BLaER1 (cell line): ENCODE measurements at regions not wholly inside any gene's neighbourhood (a gene's known extent, or its start where the extent isn't known, plus 50 kb on each side); places are given as distances from the start of the nearest gene placed in this dataset.

Experiments
- H3K27ac ChIP-seq: shearing (Covaris generic); formaldehyde crosslinking; 2 replicates; pipeline ENCODE4 v1.8.1; 2022
- H3K27me3 ChIP-seq: shearing (Covaris generic); formaldehyde crosslinking; 2 replicates; pipeline ENCODE4 v1.8.1; 2022
- H3K36me3 ChIP-seq: shearing (Covaris generic); formaldehyde crosslinking; 2 replicates; pipeline ENCODE4 v1.8.1; 2022
- H3K4me1 ChIP-seq: shearing (Covaris generic); formaldehyde crosslinking; 2 replicates; pipeline ENCODE4 v1.8.1; 2022
- H3K4me2 ChIP-seq: shearing (Covaris generic); formaldehyde crosslinking; 2 replicates; pipeline ENCODE4 v1.8.1; 2022
- H3K4me3 ChIP-seq: shearing (Covaris generic); formaldehyde crosslinking; 2 replicates; pipeline ENCODE4 v1.8.1; 2022
- H3K9ac ChIP-seq: shearing (Covaris generic); formaldehyde crosslinking; 2 replicates; pipeline ENCODE4 v1.8.1; 2022
- H3K9me3 ChIP-seq: shearing (Covaris generic); formaldehyde crosslinking; 2 replicates; pipeline ENCODE4 v1.8.1; 2022
- H4K20me1 ChIP-seq: shearing (Covaris generic); formaldehyde crosslinking; 2 replicates; pipeline ENCODE4 v1.8.1; 2022
- Cebpa-rat ChIP-seq: shearing (Covaris generic); IDR thresholded peaks from 2 replicates; pipeline ENCODE4 v1.8.1; 2022

DNA sequence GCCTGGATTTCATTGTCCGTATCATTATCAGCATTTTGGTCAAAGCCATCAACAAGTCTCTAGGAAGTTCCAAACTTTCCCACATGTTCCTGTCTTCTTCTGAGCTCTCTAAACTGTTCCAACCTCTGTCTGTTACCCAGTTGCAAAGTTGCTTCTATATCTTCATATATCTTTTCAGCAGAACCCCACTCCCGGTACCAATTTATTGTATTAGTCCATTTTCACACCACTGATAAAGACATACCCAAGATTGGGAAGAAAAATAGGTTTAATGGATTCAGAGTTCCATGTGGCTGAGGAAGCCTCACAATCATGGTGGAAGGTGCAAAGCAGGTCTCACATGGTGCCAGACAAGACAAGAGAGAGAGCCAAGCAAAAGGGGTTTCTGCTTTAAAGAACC, 293.2 kb downstream of the EPM2A start:
- Histone ChIP-seq H3K4me1 (no peaks in the 10 kb centered on the region), H3K36me3 (no peaks in the 10 kb centered on the region), H3K9me3 (peaks cover 57% of the 10 kb centered on the region), H4K20me1 (no peaks in the 10 kb centered on the region), H3K9ac (no peak overlapping the region), H3K4me3 (no peak overlapping the region), H3K27ac (no peak overlapping the region), H3K4me2 (no peak overlapping the region), H3K27me3 (no peaks in the 10 kb centered on the region)
- TF ChIP-seq Cebpa-rat: no peak

DNA sequence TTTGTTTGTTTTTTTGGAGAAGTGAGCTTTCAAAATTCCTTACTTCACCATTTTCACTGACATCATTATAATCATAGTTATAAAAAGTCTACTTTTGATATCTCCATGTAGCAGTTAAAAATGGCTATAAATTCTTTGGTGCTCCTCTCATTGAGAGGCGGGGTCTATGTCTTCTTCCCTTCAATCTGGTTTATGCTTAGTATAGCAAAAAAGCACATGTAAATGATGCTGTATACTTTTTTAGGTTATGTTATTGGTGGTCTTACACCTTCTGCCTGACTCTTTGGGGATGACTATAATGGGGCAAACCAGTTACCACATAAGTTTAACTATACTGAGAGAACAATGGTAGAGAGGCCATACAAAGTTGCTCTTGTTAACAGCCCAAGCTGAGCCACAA, 289.6 kb downstream of the EPM2A start:
- no peak for TF ChIP-seq Cebpa-rat
- Histone ChIP-seq H3K9ac (no peak overlapping the region), H3K27me3 (no peaks in the 10 kb centered on the region), H4K20me1 (no peaks in the 10 kb centered on the region), H3K36me3 (no peaks in the 10 kb centered on the region), H3K4me3 (no peak overlapping the region), H3K4me1 (peaks cover 6% of the 10 kb centered on the region; the same call in 1 of the 2 replicates), H3K27ac (no peak overlapping the region), H3K4me2 (no peak overlapping the region), H3K9me3 (peaks cover 57% of the 10 kb centered on the region)

DNA sequence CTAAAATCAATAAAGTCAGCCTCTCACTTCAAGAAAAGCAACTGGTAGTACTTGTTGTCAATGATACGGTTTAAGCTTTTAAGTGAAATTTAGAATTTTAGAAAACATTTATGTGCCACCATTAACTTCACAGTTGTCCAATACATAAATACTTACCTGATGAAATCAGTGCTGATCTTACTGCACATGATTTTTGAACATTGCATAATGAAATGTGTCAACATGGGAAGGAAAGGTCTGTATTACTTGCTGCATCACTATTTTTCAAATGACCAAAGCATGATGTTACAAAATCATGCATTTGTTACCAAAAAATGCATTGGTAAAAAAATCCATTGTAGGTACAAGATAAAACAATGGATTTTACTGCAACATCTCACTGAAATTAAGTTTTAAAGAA, 284.3 kb downstream of the EPM2A start:
- H3K4me1 ChIP-seq: peaks cover 6% of the 10 kb centered on the region; the same call in 1 of the 2 replicates
- H3K9me3 ChIP-seq: peaks cover 6% of the 10 kb centered on the region
- no peak overlapping the region for H3K27ac ChIP-seq
- H4K20me1 ChIP-seq: no peaks in the 10 kb centered on the region
- H3K4me2 ChIP-seq: no peak overlapping the region
- H3K9ac ChIP-seq: no peak overlapping the region
- TF ChIP-seq Cebpa-rat: no peak
- no peaks in the 10 kb centered on the region for H3K36me3 ChIP-seq
- H3K27me3 ChIP-seq: no peaks in the 10 kb centered on the region
- H3K4me3 ChIP-seq: no peak overlapping the region

DNA sequence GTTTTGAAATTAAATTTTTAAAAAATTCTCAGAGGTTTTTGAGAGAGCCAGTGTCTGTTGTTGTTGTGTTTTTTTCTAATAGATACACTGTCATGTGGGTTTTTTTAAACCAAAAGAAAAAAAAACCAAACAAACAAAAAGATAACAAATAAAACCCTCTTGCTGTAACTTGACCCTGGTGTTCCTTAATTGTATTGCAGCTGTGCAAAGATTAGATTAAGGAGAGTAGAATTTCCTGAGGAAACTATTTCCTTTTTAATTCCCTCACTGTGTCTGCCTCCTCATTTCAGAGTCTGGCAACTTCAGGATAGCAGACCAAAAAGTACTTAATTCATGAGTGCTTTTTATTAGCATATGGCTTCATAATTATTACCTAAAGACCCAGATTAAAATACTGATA, 281.9 kb downstream of the EPM2A start:
- no peaks in the 10 kb centered on the region for H4K20me1 ChIP-seq
- peaks cover 6% of the 10 kb centered on the region; the same call in 1 of the 2 replicates for H3K4me1 ChIP-seq
- no peak overlapping the region for H3K27ac ChIP-seq
- no peaks in the 10 kb centered on the region for H3K36me3 ChIP-seq
- no peak overlapping the region for H3K9ac ChIP-seq
- H3K4me3 ChIP-seq: no peak overlapping the region
- no peaks in the 10 kb centered on the region for H3K9me3 ChIP-seq
- H3K4me2 ChIP-seq: no peak overlapping the region
- TF ChIP-seq Cebpa-rat: no peak
- no peaks in the 10 kb centered on the region for H3K27me3 ChIP-seq

DNA sequence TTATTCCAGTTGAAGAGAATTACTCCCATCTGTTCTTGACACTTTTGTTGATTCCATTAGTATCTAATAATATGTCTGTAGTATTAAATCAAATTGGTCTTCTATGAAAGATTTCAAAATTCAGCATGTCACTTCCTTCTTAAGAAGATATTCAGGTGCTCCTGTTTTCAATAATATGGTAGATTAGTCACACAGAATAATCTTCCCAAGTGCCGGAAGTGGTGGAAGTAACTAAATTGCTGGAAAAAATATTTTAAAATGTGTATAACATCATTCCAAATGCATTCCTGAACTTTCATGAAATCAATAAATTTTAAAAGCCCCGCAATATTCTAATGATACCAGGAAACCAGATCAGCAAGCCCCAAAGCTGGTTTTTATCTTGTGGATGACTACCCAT, 281.3 kb downstream of the EPM2A start:
- no peaks in the 10 kb centered on the region for H3K9me3 ChIP-seq
- no peaks in the 10 kb centered on the region for H4K20me1 ChIP-seq
- no peak for TF ChIP-seq Cebpa-rat
- H3K4me3 ChIP-seq: no peak overlapping the region
- no peak overlapping the region for H3K9ac ChIP-seq
- peaks cover 5% of the 10 kb centered on the region; the same call in 1 of the 2 replicates for H3K4me1 ChIP-seq
- H3K27ac ChIP-seq: no peak overlapping the region
- H3K36me3 ChIP-seq: no peaks in the 10 kb centered on the region
- H3K27me3 ChIP-seq: no peaks in the 10 kb centered on the region
- H3K4me2 ChIP-seq: no peak overlapping the region

DNA sequence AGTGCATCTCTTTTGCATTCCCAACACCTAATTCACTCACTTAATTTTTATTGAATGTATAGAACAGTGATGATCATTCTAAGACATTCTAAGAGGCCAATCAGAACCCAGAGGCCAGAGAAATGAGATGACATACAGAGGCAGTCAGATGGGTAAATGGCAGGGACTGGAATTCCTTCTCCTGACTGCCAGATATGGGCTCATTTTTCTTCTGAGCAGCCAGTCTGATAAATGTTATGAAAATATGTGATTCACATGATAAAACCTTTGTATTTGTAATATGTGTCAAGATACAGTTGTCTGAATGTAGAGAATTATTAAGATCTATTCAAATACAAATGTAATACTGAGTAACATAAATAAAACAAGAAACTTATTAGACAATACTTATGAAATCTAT, 277.8 kb downstream of the EPM2A start:
- Histone ChIP-seq H4K20me1 (no peaks in the 10 kb centered on the region), H3K36me3 (no peaks in the 10 kb centered on the region), H3K9me3 (no peaks in the 10 kb centered on the region), H3K4me1 (no peaks in the 10 kb centered on the region), H3K27ac (no peak overlapping the region), H3K9ac (no peak overlapping the region), H3K27me3 (no peaks in the 10 kb centered on the region), H3K4me2 (no peak overlapping the region), H3K4me3 (no peak overlapping the region)
- no peak for TF ChIP-seq Cebpa-rat

DNA sequence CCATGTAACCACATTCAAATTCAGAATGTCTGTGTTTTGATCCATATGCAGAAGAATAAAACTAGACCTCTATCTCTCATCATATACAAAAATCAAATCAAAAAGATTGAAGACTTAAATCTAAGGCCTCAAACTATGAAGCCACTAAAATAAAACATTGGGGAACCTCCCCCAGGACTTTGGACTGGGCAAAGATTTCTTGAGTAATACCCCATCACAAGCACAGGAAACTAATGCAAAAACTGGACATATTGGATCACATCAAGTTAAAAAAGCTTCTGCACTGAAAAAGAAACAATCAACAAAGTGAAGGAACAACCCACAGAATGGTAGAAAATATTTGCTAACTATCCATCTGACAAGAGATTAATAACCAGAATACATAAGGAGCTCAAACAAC, 266.8 kb downstream of the EPM2A start:
- Histone ChIP-seq H3K27me3 (no peaks in the 10 kb centered on the region), H3K27ac (no peak overlapping the region), H3K9me3 (peaks cover 10% of the 10 kb centered on the region), H4K20me1 (no peaks in the 10 kb centered on the region), H3K4me1 (peaks cover 39% of the 10 kb centered on the region), H3K9ac (no peak overlapping the region), H3K36me3 (no peaks in the 10 kb centered on the region), H3K4me2 (peak overlapping the region; percentile 54), H3K4me3 (no peak overlapping the region)
- no peak for TF ChIP-seq Cebpa-rat

DNA sequence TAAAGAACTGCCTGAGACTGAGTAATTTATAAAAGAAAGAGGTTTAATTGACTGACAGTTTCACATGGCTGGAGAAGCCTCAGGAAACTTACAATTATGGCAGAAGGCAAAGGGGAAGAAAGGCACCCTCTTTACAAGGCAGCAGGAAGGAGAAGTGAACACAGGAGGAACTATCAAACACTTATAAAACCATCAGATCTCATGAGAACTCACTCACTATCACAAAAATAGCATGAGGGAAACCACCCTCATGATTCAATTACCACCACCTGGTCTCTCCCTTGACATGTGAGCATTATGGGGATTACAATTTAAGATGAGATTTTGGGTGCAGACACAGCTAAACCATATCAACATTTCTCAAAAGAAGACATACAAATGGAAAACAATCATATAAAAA, 266.3 kb downstream of the EPM2A start:
- Histone ChIP-seq H3K9ac (no peak overlapping the region), H3K4me1 (peaks cover 39% of the 10 kb centered on the region)

DNA sequence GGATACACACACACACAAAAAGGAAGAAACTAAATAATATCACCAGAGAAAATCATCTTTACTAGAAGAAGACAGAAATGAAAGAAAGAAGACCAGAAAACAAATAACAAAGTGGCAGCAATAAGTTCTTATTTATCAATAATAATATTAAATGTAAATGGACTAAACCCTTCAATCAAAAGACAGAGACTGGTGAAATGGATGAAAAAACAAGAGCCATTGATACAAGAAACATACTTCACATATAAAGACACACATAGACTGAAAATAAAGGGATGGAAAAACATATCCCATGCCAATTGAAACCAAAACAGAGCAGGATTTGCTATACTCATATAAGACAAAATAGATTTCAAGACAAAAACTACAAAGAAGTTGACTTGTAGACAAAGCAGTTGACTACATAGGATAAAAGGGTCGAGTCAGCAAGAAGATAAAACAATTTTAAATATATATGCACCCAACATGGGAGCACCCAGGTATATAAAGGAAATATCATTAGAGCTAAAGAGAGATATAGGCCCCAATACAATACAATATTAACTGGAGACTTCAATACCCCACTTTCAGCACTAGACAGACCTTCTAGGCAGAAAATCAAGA, 259.4 kb downstream of the EPM2A start:
- Histone ChIP-seq H3K27ac (no peak overlapping the region), H3K4me2 (no peak overlapping the region), H3K36me3 (no peaks in the 10 kb centered on the region), H3K4me1 (peaks cover 21% of the 10 kb centered on the region), H4K20me1 (no peaks in the 10 kb centered on the region), H3K9me3 (peaks cover 45% of the 10 kb centered on the region), H3K9ac (no peak overlapping the region), H3K27me3 (no peaks in the 10 kb centered on the region), H3K4me3 (no peak overlapping the region)
- no peak for TF ChIP-seq Cebpa-rat

More for the DNA sequence above, 266.3 kb downstream of the EPM2A start:
- H3K4me2 ChIP-seq: peak overlapping the region; percentile 54
- TF ChIP-seq Cebpa-rat: no peak
- no peaks in the 10 kb centered on the region for H3K27me3 ChIP-seq
- H3K27ac ChIP-seq: no peak overlapping the region
- no peaks in the 10 kb centered on the region for H4K20me1 ChIP-seq
- peaks cover 15% of the 10 kb centered on the region for H3K9me3 ChIP-seq
- no peaks in the 10 kb centered on the region for H3K36me3 ChIP-seq
- no peak overlapping the region for H3K4me3 ChIP-seq

DNA sequence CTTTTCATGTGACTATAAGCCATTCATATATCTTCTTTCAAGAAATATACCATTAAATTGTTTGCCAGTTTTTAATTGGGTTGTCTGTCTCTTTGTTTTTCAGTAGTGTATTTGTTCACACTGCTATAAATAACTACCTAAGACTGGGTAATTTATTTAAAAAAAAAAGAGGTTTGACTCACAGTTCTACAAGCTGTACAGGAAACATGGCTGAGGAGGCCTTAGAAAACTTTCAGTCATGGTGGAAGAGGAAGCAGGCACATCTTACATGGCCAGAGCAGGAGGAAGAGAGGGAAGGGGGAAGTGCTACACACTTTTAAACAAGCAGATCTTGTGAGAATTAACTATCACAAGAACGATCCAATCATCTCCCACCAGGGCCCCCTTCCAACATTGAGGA, 255.3 kb downstream of the EPM2A start:
- no peak overlapping the region; the same call in 1 of the 2 replicates for H3K27ac ChIP-seq
- H3K9ac ChIP-seq: no peak overlapping the region
- H3K27me3 ChIP-seq: no peaks in the 10 kb centered on the region
- H3K4me1 ChIP-seq: 0 out of 2 replicates have a peak, but pooled peaks cover 5% of the 10 kb centered on the region
- peaks cover 24% of the 10 kb centered on the region for H3K9me3 ChIP-seq
- H3K4me3 ChIP-seq: no peak overlapping the region
- H4K20me1 ChIP-seq: no peaks in the 10 kb centered on the region
- H3K36me3 ChIP-seq: no peaks in the 10 kb centered on the region
- no peak for TF ChIP-seq Cebpa-rat
- peak overlapping the region; percentile 11 for H3K4me2 ChIP-seq
